Panc1 (cell line): ENCODE measurements at regions not wholly inside any gene's neighbourhood (a gene's known extent, or its start where the extent isn't known, plus 50 kb on each side); places are given as distances from the start of the nearest gene placed in this dataset.

ENCODE experiments used
- CTCF ChIP-seq: fragments of 450-650 bp; IDR thresholded peaks from 2 replicates; pipeline ENCODE4 v1.5.1; 2017; ENCODE audit warnings: mild to moderate bottlenecking
- POLR2AphosphoS5 ChIP-seq: IDR thresholded peaks from 2 replicates; pipeline ENCODE4 v1.6.1; 2012; ENCODE audit warnings: mild to moderate bottlenecking, low read depth, low read length, moderate library complexity
- REST ChIP-seq, 2 experiments: IDR thresholded peaks; 2 replicates each; pipeline ENCODE4 v1.6.1; 2011 to 2012; ENCODE audit warnings: low read depth in 2 of 2, control low read depth in 1 of 2, low read length in 1 of 2, mild to moderate bottlenecking in 1 of 2, moderate library complexity in 1 of 2; ENCODE audit not compliant: insufficient read depth in 1 of 2

GRCh38 chr10:128932071-128932820 lies 534.8 kb upstream of the MGMT start:
- no peak for TF ChIP-seq CTCF
- TF ChIP-seq POLR2AphosphoS5 = no peak
- TF ChIP-seq REST (IDR thresholded peaks at IDR 0.05; ENCODE audit: insufficient read depth in 1 of 2, low read depth in 2 of 2, low read length in 1 of 2) = no peak
